Myocyte (in vitro differentiated cells): ENCODE measurements at regions not wholly inside any gene's neighbourhood (a gene's known extent, or its start where the extent isn't known, plus 50 kb on each side); places are given as distances from the start of the nearest gene placed in this dataset.
A peak's percentile ranks its signal among the peaks of the same experiment; 100 is the strongest.

Experiments used
- DNase-seq: peaks from one replicate; pipeline ENCODE4 v3.0.0-alpha.2; 2012; ENCODE audit warnings: low read depth

DNA sequence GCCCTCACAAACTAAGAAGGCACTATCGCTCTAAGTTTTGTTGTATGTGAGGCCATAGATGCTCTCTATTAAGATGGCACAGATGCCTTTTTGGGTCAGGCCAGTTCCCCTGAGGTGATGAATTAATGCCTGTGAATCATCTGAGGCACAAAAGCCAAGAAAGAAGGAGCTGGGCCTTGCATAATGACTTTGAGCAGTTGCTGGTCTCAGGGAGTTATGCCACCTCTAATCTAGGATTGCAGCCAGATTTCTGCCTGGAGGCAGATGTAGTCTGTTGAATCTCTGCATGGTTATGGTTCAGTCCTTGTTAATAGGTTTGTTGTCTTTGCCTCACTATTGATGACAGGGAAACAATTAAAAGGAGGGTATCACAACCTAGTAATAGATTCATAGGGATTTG is 168.1 kb upstream of the CHRM3 start:
- peak; percentile 10 for DNase-seq

DNA sequence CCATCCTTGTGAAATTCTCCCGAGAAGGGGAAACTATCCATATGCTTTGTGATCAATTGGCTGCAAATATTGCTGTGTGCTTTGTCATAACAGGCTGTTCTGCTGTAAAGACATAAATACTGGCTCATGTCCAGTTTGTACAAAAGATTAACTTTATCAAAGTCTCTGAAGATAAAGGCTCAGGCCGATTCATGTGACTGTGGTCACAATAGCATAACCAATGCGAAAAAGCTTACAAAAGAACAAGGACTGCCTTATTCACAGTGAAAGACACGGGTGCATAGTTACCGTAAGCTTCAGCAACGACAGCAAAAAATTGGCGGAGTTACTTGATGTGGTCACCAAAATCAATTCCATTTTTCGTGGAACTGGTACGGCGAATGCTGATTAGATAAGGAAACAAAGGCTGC is 173.6 kb upstream of the CHRM3 start:
- DNase-seq, result no peak

DNA sequence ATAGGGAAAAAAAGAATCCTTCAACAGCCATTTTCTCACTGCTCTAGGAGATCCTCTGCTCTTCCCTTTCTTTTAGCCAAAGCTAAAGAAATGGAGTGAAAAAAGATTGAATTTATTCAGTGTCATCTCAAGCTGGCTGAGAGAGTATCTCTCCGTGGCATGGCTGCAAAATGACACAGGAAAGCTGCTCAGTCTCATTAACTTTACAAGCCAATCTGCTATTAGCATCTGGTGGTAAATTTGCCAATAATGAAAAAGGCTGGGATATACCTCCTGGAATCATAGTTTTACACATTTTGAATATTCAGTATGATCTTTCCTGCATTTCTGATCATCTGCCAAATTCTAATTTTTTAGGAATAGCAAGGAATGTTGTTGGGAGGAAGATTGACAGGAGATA is 176.8 kb upstream of the CHRM3 start:
- DNase-seq, result no peak

DNA sequence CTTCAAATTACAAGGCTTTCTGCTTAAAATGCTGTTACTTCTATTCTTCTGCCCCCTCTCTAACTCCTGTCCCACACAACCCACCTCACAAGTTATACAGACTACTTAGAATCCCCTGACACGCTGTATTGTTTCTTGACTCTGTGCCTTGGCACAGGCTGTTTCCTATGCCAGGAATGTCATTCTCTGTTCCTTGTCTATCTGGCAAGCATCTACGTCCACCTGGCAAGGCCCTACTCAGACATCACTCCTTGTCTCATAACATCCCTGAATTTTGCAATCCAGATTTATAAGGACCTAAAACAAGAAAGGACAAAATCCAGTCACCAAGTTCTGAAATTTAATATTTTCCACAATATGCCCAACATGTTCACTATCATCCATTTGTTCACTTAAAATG is 182.0 kb upstream of the CHRM3 start:
- DNase-seq, result no peak

DNA sequence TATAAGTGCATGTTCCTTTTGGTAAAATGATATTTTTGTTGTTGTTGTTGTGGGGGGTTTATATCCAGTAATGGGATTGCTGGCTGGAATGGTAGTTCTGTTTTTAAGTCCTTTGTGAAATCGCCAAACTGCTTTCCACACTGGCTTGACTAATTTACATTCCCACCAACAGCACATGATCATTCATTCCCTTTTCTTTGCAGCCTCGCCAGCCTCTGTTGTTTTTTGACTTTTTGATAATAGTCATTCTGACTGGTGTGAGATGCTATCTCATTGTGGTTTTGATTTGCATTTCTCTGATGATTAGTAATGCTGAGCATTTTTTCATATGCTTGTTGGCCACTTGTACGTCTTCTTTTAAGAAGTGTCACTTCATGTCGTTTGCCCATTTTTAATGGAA is 188.5 kb upstream of the CHRM3 start:
- DNase-seq, result no peak

DNA sequence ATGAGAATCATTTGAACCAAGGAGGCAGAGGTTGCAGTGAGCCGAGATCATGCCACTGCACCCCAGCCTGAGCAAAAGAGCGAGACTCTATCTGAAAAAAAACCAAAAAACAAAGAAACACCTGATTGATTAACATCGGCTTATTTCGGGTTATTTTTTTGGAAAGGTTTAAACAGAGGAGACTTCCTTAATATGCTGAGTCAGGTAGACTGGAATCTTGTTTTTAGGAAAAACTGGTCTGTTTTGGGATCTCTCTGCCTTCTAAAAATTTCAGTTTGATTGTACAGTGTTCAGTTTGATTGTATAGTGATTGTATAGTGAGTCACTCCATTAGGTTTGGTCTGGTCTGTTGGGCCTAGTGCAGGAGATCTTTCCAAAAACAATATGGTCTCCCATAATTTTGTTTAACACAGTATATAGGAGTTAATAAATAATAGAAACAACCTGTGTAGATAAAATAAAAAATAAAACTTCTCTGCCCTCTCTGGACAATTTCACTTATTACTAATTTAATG is 196.3 kb upstream of the CHRM3 start:
- no peak for DNase-seq

DNA sequence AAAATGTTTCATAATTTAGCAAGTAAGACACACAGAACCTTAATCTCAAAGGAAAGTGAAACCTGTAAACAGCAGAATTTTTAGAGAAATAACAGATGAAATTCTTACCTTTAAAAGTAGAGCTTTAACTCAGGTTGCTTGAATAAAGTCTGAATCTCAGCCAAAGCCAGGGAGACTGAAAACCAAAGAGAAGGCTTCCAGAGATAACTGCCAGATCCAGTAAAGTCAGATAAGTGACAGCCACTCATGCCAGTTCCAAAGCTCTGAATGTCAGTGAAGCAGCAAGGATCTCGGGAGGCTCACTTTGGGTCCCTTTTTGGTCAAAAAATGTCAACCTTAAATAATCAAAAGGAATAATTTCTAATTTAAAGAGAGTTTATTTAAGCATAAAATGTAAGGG is 199.9 kb upstream of the CHRM3 start:
- no peak for DNase-seq

DNA sequence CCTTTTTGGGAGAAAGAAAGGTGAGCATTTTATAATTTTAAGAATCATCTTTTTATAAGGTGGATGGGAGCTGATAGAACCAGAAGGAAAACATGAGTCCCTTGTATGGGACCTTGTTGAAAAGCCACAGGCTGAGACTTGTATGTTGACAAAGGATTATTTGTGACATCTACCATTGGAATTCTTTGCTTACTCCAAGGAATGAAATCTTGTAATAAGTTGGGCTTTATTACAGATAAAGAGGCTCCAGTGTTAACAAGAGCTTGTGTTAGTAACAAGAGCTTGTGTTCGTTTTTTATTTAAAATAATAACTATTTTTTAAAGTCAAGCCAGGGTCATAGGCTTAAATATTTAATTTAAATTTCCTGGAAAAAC is 201.1 kb upstream of the CHRM3 start:
- DNase-seq, result no peak

DNA sequence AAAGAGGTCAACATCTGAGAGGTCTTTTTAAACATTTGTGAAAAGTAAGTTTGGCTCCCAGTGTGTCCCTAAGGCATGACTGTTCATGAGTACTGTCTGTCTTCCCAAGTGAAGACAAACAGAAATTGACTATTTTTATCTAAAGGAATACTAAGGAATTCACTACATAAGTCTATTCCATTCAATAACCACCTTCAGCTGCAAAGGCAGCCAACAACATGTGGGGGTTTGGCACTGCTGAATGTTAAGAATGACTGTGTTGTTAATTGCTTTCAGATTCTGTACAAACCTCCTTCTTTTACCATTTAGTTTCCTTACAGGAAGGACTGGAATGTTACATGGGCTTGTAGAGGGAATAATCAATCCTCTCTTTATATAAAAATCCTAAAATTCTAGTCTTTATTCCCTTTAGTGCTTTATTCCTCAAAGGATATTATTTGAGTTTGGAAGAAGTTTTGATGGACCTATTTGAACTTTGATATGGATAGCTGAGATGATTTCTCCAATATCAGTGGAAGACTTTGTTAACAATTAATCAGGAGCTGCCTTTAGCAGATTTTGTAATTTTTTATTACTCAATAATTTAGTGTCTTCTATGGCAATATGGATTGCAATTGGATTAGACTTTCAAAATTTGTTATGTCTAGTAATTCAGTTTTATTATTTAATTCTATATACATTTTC is 201.7 kb upstream of the CHRM3 start:
- DNase-seq, result no peak

DNA sequence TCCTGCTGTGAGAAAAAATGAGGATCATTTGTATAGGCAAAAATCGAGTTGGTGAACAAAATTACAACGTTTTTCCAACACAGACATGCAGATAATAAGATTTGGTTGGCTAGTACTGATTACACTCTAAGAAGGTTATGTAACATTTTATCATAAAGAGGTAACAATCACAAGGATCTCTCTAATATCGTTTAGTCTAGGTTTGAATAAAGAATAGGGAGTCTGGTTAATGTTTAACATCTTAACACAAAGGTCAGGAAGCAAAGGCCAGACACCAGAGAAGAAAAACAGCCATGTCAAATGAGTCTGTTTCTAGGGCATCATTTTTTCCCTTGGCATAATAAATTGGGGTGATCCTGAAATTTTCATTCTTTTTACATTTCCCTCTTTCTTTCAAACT is 207.4 kb upstream of the CHRM3 start:
- DNase-seq, result no peak

DNA sequence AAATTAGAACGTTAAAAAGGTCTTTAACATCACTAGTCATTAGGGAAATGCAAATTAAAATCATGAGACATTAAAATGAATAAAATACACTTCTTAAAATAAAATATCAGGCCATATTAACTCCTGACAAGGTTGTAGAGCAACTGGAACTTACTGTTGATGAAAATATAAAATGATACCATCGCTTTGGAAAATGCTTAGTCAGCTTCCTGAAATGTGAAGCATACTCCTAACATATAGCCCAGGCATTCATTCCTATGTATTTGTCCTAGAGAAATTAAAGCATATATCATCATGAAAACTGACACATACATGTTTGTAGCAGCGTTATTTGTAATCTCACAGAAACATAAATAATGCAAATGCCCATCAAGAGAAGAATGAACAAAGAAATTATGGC is 211.5 kb upstream of the CHRM3 start:
- no peak for DNase-seq

DNA sequence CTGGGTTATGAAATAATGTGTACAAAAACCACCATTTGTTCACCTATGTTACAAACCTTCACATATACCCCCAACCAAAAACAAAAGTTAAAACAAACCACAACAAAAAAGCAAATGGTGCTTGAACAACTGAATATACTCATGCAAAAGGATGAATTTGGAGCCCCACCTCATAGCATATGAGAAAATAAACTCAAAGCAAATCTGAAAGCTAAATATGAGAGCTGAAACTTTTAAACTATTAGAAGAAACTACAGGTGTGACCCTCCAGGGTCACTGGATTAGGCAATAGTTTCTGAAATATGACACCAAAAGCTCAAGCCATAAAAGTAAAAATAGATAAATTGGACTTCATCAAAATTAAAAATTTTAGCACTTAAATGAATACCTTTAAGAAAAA is 215.5 kb upstream of the CHRM3 start:
- no peak for DNase-seq

DNA sequence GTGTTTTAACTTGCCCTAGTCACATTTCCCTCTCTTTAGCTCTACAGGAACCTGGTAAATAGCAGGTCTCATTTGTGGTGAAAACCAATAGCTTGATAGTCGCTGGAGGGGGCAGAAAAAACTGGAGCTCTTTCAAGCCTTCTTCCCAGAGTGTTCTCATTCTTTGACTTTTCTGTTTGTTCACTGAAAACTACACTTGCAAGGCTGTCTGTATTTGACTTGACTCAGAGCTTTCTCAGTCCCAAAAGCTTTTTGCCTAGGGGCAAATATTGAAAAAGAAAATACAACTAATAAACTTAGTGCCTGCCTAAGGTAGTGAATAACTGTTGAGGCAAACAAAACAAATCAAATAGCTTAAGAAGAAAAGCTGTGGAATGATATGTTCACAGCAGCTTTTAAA is 217.1 kb upstream of the CHRM3 start:
- DNase-seq, result no peak

DNA sequence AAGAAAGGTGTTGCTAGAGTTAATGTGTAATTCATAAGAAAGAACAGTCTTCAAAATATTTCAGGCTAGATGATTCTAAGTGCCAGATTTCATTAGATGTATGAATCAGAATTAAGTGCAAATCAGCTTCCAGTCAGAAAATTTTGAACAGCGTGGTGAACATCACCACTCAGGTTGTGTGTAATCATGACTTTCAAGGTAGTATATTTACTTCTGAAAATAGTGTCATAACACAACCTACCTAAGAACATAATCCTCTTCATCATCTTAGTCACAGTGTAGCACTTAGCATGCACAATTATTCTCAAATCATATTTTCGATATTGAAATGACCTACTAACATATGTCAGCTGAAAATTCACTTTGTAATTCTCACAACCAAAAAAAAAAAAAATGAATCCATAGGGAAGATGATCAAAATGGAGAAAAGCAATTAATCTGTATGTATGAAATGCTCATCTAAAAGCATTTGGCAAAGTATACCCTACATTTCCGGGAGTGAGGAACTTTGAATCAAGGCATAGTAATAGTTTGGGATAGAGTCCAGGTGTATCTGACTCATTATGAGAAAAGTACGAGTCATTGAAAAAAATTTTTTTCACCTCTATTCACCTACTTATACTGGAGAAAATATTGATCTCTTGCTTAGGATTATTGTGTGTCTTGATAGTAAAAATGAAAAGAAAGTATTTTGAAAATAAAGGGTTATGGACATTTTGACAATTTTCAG is 221.8 kb upstream of the CHRM3 start:
- no peak for DNase-seq

DNA sequence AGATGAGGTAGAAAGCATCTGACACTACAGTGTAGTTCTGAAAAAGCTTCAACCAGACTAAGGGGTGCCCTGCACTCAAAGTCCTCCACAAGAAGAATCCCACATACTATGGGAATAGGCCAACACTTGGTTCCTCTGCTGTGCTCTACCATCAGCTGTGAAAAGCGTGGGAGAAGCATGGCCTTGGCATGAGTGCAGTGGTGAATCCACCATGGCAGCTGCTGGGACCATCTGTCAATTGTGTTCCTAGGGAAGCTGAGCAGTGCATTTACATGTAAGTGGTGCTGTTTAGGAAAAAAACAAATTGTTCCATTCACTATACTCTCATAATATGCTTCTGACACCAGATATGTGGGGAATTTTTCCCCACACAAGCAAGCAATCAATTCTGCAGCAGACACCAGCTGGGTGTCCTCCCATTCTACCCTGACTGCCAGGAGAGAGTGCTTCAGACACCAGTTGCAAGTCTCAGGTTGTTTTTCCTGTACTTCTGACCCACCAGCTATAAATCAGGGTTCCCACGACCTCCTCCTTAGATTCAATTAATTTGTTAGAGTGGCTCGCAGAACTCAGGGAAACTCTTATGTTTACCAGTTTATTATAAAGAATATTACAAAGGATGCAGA is 230.8 kb upstream of the CHRM3 start:
- DNase-seq, result peak; percentile 54

DNA sequence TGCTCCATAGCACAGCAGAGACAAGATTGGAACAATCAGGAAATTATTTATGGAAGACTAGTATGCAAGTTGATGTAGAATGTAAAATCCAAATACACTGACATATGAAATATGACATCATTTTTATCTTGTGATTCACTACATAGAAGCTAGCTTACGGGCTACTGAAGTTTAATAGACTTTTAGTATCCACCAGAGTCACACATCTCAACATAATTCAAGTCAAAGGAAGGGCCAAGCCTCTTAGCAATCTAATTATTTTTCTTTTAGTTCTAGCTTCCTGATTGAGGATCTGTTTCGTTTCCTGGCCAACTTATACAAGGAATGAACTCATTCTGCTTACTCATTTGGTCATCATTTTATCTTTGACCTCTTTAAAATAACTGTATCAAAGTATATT is 234.4 kb upstream of the CHRM3 start:
- no peak for DNase-seq

DNA sequence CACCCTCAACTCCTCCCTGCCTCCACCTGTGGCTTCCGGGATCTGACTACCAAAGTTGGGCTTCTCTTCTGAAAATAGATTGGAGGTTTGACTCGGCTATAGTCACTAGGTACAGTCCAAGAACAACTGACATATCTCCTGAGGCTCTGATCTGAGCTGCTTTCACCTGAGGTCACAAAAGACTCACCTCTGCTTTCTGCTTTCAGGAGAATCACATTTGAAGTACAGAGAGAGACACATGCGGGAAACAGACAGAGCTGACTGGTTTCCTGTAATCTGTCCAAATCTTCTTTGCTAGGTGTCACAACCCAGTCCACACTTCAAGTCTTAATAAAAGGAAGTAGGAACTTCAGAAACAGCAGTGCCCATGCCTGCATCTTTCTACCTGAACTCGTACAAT is 245.4 kb upstream of the CHRM3 start:
- DNase-seq, result no peak

DNA sequence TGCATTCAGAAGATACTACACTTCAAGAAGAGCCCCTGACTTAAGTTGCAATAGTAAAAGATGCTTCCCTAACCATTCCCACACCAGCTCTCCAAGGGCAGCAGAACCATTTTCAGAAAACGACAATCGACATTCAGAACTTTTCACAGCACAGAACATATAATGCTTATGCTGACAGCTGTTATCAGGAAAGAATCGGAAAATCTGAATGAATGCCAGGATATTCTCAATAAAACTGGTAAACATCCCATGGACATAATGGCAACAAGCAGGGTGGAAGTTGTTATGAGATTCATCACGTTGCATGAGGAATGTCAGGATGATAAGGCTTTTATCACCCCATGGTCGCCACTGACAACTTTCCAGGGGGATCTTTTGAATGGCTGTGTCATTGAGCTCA is 246.6 kb upstream of the CHRM3 start:
- DNase-seq, result no peak

DNA sequence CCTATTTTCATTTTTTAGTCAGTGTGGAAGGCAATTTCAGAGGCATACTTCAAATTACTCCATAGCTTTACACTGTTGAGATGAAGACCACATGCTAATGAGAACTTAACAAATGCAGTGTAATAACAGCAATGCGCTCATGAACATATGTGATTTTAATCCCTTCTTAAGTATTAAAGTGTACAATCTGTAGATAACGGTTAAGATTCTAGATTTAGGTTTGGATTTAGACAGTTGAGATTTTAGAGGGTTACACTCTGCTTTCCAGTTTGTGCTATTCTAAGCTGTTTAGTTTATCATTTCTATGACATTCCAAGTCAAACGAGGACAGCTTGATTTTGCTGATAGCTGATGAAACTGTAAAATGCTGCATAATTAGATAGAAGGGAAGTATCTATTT is 257.8 kb upstream of the CHRM3 start:
- no peak for DNase-seq

DNA sequence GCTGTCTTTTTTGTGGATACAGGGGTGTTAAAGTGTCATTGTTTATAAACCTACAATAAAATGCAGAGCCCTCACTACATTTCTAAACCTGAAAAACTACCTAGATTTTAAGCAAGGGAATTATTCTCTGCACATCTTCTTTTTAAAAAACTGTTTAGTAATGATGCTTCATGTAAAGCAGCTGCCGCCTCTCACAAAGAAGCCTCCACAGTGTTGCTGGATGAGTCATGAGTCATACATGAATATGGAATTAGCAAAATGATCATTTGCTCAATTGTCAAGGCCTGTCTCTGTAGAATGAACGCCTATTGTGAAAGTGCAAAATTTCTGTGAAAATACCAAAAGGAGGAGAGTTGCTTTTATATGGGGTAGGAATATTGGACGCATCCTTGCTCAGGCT is 259.5 kb upstream of the CHRM3 start:
- peak; percentile 16 for DNase-seq

DNA sequence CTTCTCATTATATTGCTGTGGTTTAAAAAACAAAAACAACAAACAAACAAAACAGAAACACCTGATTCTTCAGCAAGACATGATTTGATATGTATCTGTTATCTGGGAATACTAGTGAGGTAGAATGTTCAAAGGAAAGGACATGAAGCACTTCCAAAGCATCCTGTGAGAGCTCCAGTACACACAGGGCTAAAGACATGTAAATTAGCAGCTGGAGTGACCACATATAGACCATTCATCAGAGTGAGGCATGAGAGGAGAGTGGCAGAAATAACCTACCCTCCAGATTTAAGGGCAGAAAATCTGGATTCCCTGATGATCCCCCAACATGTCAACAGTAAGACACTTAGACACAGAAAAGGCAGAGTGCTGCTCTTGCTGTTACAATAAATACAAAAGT is 260.5 kb upstream of the CHRM3 start:
- DNase-seq, result no peak

DNA sequence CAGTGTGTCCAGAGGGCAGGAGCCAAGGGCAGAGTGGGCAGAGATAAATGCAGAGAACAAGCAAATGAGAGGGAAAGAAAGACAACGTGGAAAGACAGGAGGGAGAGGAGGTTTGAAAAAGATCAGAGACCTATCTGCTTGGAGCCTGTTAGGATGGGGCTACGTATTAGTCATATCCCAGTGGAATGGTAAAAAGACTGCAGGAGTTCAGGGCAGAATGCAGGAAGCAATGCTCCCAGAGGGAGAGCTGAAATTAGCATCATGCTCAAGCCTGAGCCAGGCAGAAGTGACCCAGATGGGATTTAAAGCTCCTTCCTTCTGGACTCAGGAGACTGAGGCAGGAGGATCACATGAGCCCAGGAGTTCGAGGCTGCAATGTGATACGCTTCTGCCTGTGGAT is 261.3 kb upstream of the CHRM3 start:
- DNase-seq, result peak; percentile 6

DNA sequence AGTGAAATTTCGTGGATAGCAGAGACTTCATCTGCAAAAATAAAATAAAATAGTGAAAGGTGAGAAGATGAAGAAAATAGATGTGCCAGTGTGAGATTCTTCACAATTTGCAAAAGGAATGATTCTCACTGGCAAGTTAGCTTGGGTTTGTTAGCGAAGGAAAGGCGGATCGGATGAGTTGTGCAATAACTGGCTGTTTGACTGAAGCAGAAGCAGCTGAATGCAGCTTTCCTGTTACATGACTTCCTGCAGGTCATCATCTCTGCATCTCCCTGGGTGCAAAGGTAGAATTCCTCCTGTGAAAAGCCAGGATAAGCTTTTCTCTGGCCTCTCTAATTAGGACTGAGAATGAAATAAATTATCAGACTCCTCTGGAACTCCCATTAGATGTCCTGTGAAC is 263.1 kb upstream of the CHRM3 start:
- DNase-seq, result no peak
